HFFc6 (cell line): ENCODE measurements at regions not wholly inside any gene's neighbourhood (a gene's known extent, or its start where the extent isn't known, plus 50 kb on each side); places are given as distances from the start of the nearest gene placed in this dataset.

Experiments used
- DNase-seq: peaks from one replicate; pipeline ENCODE4 v3.0.0-alpha.2; 2018
- H3K27ac Mint-ChIP-seq: 2 replicates; pipeline ENCODE4 v1.8.0; 2020; ENCODE audit warnings: mild to moderate bottlenecking, mixed read lengths
- H3K27me3 Mint-ChIP-seq: 2 replicates; pipeline ENCODE4 v1.8.0; 2021; ENCODE audit warnings: mild to moderate bottlenecking, moderate library complexity, mixed read lengths; ENCODE audit not compliant: insufficient read depth
- H3K36me3 Mint-ChIP-seq: 2 replicates; pipeline ENCODE4 v1.8.0; 2021; ENCODE audit warnings: low read depth, mixed read lengths
- H3K4me1 Mint-ChIP-seq: 2 replicates; pipeline ENCODE4 v1.8.0; 2020; ENCODE audit warnings: low read depth, mixed read lengths
- H3K4me3 Mint-ChIP-seq: 2 replicates; pipeline ENCODE4 v1.8.0; 2020; ENCODE audit warnings: mild to moderate bottlenecking, moderate library complexity, mixed read lengths
- H3K9me3 Mint-ChIP-seq: 2 replicates; pipeline ENCODE4 v1.8.0; 2020; ENCODE audit warnings: mild to moderate bottlenecking, mixed read lengths
- TF ChIP-seq, protein P1 (sequence below): fragments of 200-600 bp; sonication (generic); IDR thresholded peaks from 2 replicates; pipeline ENCODE4 v1.5.0; 2021; ENCODE audit warnings: antibody characterized with exemption, mild to moderate bottlenecking

DNA sequence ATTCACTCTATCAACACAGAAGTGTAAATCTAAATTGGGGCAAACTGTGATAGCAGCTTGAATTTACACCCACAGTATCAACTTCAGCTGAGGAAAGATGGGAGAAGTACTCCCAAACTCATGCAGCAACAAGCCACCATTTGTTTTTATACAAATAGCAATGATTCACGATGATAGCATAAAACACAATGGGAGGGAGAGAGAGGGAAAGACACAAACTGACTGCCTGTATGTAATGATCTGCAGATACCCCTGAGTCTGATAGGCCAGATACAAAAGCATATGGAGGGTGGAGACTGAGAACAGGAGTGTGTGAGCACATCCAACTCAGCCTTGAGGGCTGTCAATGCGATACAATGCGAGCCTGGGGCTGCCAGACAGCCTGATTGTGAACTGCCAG lies 79.2 kb downstream of the CNTN3 start:
- Mint-ChIP-seq H3K27ac (no peak overlapping the region; the same call in 1 of the 2 replicates), H3K36me3 (no peaks in the 10 kb centered on the region), H3K4me1 (peaks cover 82% of the 10 kb centered on the region), H3K27me3 (no peaks in the 10 kb centered on the region), H3K4me3 (no peak overlapping the region), H3K9me3 (no peaks in the 10 kb centered on the region)
- TF ChIP-seq, protein P1, sequence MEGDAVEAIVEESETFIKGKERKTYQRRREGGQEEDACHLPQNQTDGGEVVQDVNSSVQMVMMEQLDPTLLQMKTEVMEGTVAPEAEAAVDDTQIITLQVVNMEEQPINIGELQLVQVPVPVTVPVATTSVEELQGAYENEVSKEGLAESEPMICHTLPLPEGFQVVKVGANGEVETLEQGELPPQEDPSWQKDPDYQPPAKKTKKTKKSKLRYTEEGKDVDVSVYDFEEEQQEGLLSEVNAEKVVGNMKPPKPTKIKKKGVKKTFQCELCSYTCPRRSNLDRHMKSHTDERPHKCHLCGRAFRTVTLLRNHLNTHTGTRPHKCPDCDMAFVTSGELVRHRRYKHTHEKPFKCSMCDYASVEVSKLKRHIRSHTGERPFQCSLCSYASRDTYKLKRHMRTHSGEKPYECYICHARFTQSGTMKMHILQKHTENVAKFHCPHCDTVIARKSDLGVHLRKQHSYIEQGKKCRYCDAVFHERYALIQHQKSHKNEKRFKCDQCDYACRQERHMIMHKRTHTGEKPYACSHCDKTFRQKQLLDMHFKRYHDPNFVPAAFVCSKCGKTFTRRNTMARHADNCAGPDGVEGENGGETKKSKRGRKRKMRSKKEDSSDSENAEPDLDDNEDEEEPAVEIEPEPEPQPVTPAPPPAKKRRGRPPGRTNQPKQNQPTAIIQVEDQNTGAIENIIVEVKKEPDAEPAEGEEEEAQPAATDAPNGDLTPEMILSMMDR: no peak
- no peak for DNase-seq

DNA sequence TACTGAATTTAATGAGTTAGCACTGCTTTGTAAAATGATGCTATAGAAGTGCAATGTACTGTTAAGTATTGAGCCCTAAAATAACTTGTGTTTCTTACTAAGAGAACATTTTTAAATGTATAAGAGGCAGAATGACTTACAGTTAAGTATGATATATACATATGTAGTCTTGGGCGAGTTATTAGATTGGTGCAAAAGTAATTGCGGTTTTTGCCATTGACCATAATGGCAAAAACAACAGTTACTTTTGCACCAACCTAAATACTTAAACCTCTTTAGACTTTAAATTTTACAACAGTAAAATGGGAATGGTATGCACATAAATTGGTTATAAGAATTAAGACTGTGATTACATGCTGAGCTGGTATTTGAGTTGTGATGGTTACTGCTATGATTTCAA lies 79.8 kb downstream of the CNTN3 start:
- H3K36me3 Mint-ChIP-seq: no peaks in the 10 kb centered on the region
- TF ChIP-seq, protein P1: no peak
- no peak overlapping the region for H3K4me3 Mint-ChIP-seq
- H3K9me3 Mint-ChIP-seq: no peaks in the 10 kb centered on the region
- H3K4me1 Mint-ChIP-seq: peaks cover 83% of the 10 kb centered on the region
- no peak overlapping the region for H3K27ac Mint-ChIP-seq
- H3K27me3 Mint-ChIP-seq: no peaks in the 10 kb centered on the region
- DNase-seq: no peak

DNA sequence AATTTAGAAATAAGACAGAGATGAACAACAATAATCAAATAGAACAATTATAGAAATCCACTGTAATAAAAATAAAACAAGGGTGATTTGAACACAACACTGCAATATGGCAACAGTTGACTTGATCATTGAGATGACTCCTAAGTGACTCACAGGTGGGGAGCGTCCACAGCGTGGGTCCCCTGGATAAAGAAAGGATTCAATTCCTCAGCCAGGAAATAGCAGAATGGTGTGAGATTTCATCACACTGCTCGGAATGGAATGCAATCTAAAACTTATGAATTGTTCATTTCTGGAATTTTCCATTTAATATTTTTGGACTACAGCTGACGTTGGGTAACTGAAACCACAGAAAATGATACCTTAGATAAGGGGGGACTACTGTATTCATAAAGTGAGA lies 82.0 kb downstream of the CNTN3 start:
- Mint-ChIP-seq H3K4me1 (peaks cover 68% of the 10 kb centered on the region), H3K27ac (peak overlapping the region; percentile 91), H3K27me3 (no peaks in the 10 kb centered on the region), H3K4me3 (peak overlapping the region; percentile 66), H3K36me3 (no peaks in the 10 kb centered on the region), H3K9me3 (no peaks in the 10 kb centered on the region)
- DNase-seq: peak; percentile 81
- TF ChIP-seq, protein P1: no peak

DNA sequence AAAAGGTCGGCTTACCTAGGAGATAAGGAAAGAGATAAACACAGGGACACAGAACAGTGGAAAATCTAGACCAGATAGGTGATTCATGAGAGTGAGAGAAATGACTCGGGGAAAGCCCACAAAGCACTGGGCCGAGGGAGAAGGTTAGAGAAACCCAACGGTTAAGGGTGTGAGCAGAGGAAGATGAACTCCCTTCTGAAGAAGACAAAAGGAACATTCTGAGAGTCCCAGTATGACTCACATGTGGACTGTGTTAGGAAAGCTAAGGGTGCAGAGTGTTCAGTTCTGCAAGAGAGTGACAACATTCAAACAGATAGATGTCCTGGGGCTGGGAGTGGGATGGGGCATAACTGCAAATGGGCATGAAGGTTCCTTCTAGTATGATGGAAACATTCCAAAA lies 83.0 kb downstream of the CNTN3 start:
- Mint-ChIP-seq H3K4me1 (peaks cover 64% of the 10 kb centered on the region), H3K27me3 (no peaks in the 10 kb centered on the region; the same call in 1 of the 2 replicates), H3K27ac (peak overlapping the region; percentile 91), H3K9me3 (no peaks in the 10 kb centered on the region), H3K4me3 (peak overlapping the region; percentile 66), H3K36me3 (no peaks in the 10 kb centered on the region)
- DNase-seq: peak; percentile 48
- TF ChIP-seq, protein P1: no peak

DNA sequence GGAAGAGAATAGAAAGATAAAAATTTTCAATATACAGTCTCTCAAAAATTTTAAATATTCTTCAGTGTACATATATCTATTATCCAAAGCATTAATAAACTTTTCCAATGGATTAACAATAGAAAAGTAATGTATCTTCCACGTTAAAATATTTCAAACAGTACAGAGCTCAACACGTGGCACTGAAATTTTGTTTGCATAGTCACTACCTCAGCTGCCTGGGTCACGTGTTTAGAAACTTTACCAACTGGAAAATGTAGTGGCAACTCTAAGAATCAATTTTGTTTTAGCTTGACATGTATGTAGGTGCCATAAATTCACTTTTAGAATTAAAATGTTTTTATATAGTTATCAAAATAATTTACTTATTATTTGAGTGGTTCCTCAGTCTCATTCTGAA lies 85.3 kb downstream of the CNTN3 start:
- DNase-seq: no peak
- Mint-ChIP-seq H3K9me3 (no peaks in the 10 kb centered on the region), H3K4me1 (peaks cover 56% of the 10 kb centered on the region), H3K36me3 (no peaks in the 10 kb centered on the region), H3K27me3 (no peaks in the 10 kb centered on the region; the same call in 1 of the 2 replicates), H3K27ac (no peak overlapping the region), H3K4me3 (no peak overlapping the region)
- TF ChIP-seq, protein P1: no peak

DNA sequence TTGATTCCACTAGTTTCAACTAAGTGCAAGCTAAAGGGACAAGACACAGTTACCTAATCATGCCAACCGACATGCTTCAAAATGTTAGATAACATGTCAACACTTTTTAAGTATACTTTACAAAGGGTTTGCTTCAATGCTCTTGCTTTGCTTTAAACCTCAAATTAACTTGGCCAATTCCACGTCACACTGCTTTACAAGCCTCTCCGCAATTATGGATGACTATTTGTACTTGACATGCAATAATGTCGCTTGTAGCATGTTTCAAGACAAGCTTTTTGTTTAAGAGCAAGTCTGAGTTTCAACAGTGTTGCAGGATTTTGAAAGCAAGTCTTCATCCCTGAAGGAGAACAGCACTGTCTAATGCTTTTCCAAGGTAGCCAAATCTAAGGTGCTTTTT lies 86.9 kb downstream of the CNTN3 start:
- H3K4me1 Mint-ChIP-seq: peaks cover 56% of the 10 kb centered on the region
- DNase-seq: no peak

More for the DNA sequence above, 86.9 kb downstream of the CNTN3 start:
- no peak overlapping the region for H3K27ac Mint-ChIP-seq
- no peak overlapping the region for H3K4me3 Mint-ChIP-seq
- H3K27me3 Mint-ChIP-seq: no peaks in the 10 kb centered on the region; the same call in 1 of the 2 replicates
- TF ChIP-seq, protein P1: no peak
- no peaks in the 10 kb centered on the region for H3K36me3 Mint-ChIP-seq
- H3K9me3 Mint-ChIP-seq: no peaks in the 10 kb centered on the region
